RWPE2 (cell line): ENCODE measurements at regions not wholly inside any gene's neighbourhood (a gene's known extent, or its start where the extent isn't known, plus 50 kb on each side); places are given as distances from the start of the nearest gene placed in this dataset.

Experiments
- ATAC-seq: fragments of 200-7000 bp; cut with Tn5 transposase; 3 replicates; pipeline ENCODE4 v1.9.1; 2021; ENCODE audit warnings: low read depth
- DNase-seq: peaks from one replicate; pipeline ENCODE4 v3.0.0-alpha.2; 2020; ENCODE audit warnings: low spot score
- H3K27ac ChIP-seq: fragments of 450-650 bp; 2 replicates; pipeline ENCODE4 v1.5.1; 2017; ENCODE audit warnings: mild to moderate bottlenecking; ENCODE audit not compliant: poor library complexity, severe bottlenecking
- H3K27me3 ChIP-seq: fragments of 250-450 bp; sonication (Bioruptor Pico); 2 replicates; pipeline ENCODE4 v1.5.1; 2021; ENCODE audit warnings: mild to moderate bottlenecking, moderate library complexity; ENCODE audit not compliant: insufficient read depth, poor library complexity, severe bottlenecking
- H3K36me3 ChIP-seq: fragments of 250-450 bp; sonication (Bioruptor Pico); 2 replicates; pipeline ENCODE4 v1.5.1; 2020; ENCODE audit warnings: low read depth, mild to moderate bottlenecking, moderate library complexity
- H3K4me1 ChIP-seq: fragments of 250-450 bp; sonication (Bioruptor Pico); 2 replicates; pipeline ENCODE4 v1.5.1; 2021; ENCODE audit warnings: mild to moderate bottlenecking, moderate library complexity; ENCODE audit not compliant: insufficient read depth, poor library complexity, severe bottlenecking
- H3K4me3 ChIP-seq: fragments of 250-450 bp; sonication (Bioruptor Pico); 2 replicates; pipeline ENCODE4 v1.5.1; 2021; ENCODE audit warnings: mild to moderate bottlenecking, moderate library complexity; ENCODE audit not compliant: severe bottlenecking
- H3K9me3 ChIP-seq: fragments of 250-450 bp; sonication (Bioruptor Pico); 2 replicates; pipeline ENCODE4 v1.5.1; 2021; ENCODE audit warnings: mild to moderate bottlenecking, moderate library complexity; ENCODE audit not compliant: severe bottlenecking
- TF ChIP-seq, protein P1 (sequence below): fragments of 450-650 bp; IDR thresholded peaks from one replicate; pipeline ENCODE4 v1.5.1; 2017; ENCODE audit warnings: mild to moderate bottlenecking, moderate library complexity; ENCODE audit not compliant: poor library complexity, severe bottlenecking

DNA sequence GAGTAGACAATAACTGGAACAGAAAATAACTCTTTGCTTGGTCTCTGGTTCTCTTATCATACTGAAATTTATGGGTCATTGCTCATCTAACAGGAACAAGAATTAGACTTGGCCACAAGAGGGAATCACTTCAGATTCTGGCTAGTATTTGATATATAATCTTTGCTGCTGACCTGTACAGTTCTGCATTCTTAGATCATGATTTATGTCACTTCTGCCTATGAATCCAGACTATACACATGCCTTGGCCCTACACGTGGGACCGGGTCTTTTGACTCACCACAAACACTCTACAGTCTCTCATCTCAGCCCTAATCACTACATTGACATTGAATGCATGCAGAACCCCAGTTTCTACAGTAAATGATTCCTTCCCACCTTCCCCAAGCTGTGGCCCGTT lies 162.5 kb upstream of the SOX2 start:
- H3K4me1 ChIP-seq: no peaks in the 10 kb centered on the region
- no peaks in the 10 kb centered on the region for H3K27me3 ChIP-seq
- ATAC-seq (no peak), DNase-seq (no peak)
- H3K27ac ChIP-seq: no peak overlapping the region
- no peak overlapping the region for H3K4me3 ChIP-seq
- H3K9me3 ChIP-seq: no peaks in the 10 kb centered on the region
- H3K36me3 ChIP-seq: no peaks in the 10 kb centered on the region
- TF ChIP-seq, protein P1, sequence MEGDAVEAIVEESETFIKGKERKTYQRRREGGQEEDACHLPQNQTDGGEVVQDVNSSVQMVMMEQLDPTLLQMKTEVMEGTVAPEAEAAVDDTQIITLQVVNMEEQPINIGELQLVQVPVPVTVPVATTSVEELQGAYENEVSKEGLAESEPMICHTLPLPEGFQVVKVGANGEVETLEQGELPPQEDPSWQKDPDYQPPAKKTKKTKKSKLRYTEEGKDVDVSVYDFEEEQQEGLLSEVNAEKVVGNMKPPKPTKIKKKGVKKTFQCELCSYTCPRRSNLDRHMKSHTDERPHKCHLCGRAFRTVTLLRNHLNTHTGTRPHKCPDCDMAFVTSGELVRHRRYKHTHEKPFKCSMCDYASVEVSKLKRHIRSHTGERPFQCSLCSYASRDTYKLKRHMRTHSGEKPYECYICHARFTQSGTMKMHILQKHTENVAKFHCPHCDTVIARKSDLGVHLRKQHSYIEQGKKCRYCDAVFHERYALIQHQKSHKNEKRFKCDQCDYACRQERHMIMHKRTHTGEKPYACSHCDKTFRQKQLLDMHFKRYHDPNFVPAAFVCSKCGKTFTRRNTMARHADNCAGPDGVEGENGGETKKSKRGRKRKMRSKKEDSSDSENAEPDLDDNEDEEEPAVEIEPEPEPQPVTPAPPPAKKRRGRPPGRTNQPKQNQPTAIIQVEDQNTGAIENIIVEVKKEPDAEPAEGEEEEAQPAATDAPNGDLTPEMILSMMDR: no peak

DNA sequence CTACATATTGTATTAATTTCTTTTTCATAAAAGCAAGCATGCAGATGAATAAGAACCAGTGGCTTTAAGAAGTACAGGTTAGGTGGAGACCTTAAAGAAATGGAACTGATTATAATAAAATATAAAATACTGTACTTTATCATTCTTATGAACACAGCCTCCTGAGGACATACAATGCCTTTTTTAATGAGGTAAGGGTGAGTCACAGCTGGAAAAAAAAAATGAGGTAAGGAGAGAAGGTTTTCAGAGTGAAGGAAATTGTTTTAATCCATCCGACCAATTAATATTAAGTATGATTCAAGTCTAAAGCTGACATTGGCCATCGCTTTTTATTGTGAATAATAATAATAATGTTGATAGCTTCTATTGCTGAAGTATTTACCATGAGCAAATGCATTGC lies 170.3 kb upstream of the SOX2 start:
- H3K36me3 ChIP-seq: no peaks in the 10 kb centered on the region
- ATAC-seq (peak; percentile 57), DNase-seq (no peak)
- peaks cover 12% of the 10 kb centered on the region for H3K4me1 ChIP-seq
- H3K27ac ChIP-seq: no peak overlapping the region
- no peak overlapping the region for H3K4me3 ChIP-seq
- no peaks in the 10 kb centered on the region for H3K27me3 ChIP-seq
- TF ChIP-seq, protein P1: no peak
- no peaks in the 10 kb centered on the region for H3K9me3 ChIP-seq

DNA sequence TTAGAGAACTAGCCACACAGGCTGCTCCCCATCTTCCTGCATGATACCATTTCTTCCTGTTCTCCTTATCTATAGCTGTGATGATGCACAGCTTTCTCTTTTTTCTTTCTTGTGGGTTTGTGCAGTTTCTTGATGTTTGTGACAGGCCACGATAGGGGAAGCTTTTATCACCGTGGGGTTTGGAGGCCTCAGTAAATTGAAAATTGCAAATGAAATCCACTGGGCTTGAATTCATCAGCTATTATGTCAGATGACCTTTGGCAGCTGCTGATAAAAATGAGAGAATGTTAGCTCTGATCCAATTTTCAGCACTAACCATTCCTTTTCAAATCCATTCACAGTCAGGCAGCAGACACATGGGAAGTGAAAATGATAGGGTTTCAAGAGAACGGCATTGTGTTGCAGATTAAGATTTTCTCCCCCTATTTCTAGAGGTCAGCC lies 176.9 kb upstream of the SOX2 start:
- Histone ChIP-seq H3K9me3 (no peaks in the 10 kb centered on the region), H3K4me3 (no peak overlapping the region), H3K27me3 (no peaks in the 10 kb centered on the region), H3K36me3 (no peaks in the 10 kb centered on the region), H3K27ac (no peak overlapping the region), H3K4me1 (no peaks in the 10 kb centered on the region)
- TF ChIP-seq, protein P1: no peak
- ATAC-seq: no peak
- DNase-seq: no peak

- no peaks in the 10 kb centered on the region for H3K9me3 ChIP-seq
- no peaks in the 10 kb centered on the region for H3K27me3 ChIP-seq
- DNase-seq: no peak
- H3K4me1 ChIP-seq: no peaks in the 10 kb centered on the region
- no peak overlapping the region for H3K4me3 ChIP-seq
- TF ChIP-seq, protein P1: no peak
- H3K27ac ChIP-seq: no peak overlapping the region
- ATAC-seq: no peak
- H3K36me3 ChIP-seq: no peaks in the 10 kb centered on the region
These were observed 177.9 kb upstream of the SOX2 start for GRCh38 chr3:181533811-181534210.

DNA sequence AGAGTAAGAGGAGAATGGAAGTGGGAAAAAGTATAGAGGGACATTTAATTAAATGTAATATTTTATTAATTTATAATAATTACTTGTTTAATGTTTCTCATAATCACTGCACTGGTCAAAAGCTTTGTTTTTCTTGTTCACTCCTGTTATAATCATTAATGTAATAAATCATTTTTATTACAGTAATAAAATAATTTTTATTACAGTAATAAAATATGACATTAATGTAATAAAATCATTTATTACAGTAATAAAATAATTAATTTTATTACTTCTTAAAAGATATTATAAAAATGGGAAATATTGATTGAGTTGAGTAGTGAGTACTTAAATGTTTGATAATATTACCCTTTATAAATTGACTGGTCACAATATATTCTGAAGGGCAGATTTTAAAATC lies 181.1 kb upstream of the SOX2 start:
- no peak for ATAC-seq
- Histone ChIP-seq H3K36me3 (no peaks in the 10 kb centered on the region), H3K27me3 (no peaks in the 10 kb centered on the region), H3K9me3 (no peaks in the 10 kb centered on the region), H3K27ac (no peak overlapping the region), H3K4me3 (no peak overlapping the region), H3K4me1 (no peaks in the 10 kb centered on the region)
- TF ChIP-seq, protein P1: no peak
- no peak for DNase-seq
